H1 (cell line): ENCODE measurements at regions not wholly inside any gene's neighbourhood (a gene's known extent, or its start where the extent isn't known, plus 50 kb on each side); places are given as distances from the start of the nearest gene placed in this dataset.

Experiments used
- CTCF ChIA-PET: fragments of 300-600 bp; sonication (Branson Sonifier 250); formaldehyde crosslinking; loops from one replicate; lab custom pipeline; 2021; ENCODE audit not compliant: partially characterized antibody; lab: Charles Lee
- POLR2A ChIA-PET: fragments of 300-600 bp; sonication (Branson Sonifier 250); formaldehyde crosslinking; loops from one replicate; lab custom pipeline; 2021; ENCODE audit warnings: inconsistent platforms; ENCODE audit not compliant: partially characterized antibody; lab: Charles Lee
- DNase-seq, 2 experiments: peaks; one replicate each; pipeline versions ENCODE4 v3.0.0 to v3.0.0-alpha.2; 2010 to 2022; ENCODE audit warnings: low spot score in 2 of 2, low read depth in 1 of 2, mixed read lengths in 1 of 2
- FAIRE-seq: peaks from 2 replicates; lab custom pipeline; 2011; peaks lifted over from hg19 to GRCh38; lab: Jason Lieb, UNC
- H2AFZ ChIP-seq: 2 replicates; pipeline ENCODE4 v1.8.1; 2012; ENCODE audit warnings: low read length, inconsistent platforms
- H2AK5ac ChIP-seq: 2 replicates; pipeline ENCODE4 v1.6.1; 2013; ENCODE audit warnings: low read depth, low read length
- H2BK120ac ChIP-seq: replicated peaks from 2 replicates; pipeline ENCODE3; 2013; ENCODE audit warnings: low read depth, low read length, inconsistent platforms
- H2BK12ac ChIP-seq: 2 replicates; pipeline ENCODE4 v1.6.1; 2013; ENCODE audit warnings: low read depth, low read length
- H2BK15ac ChIP-seq: 2 replicates; pipeline ENCODE4 v1.6.1; 2013; ENCODE audit warnings: low read length
- H2BK20ac ChIP-seq: 2 replicates; pipeline ENCODE4 v1.6.1; 2013; ENCODE audit warnings: low read length
- H2BK5ac ChIP-seq: 2 replicates; pipeline ENCODE4 v1.6.1; 2013; ENCODE audit warnings: low read depth, low read length
- H3K14ac ChIP-seq: 2 replicates; pipeline ENCODE4 v1.6.1; 2013; ENCODE audit warnings: inconsistent platforms; ENCODE audit not compliant: insufficient read length
- H3K18ac ChIP-seq: 2 replicates; pipeline ENCODE4 v1.6.1; 2013; ENCODE audit warnings: low read length; ENCODE audit errors: extremely low read depth
- H3K23ac ChIP-seq: 2 replicates; pipeline ENCODE4 v1.6.1; 2013; ENCODE audit warnings: inconsistent platforms; ENCODE audit not compliant: insufficient read length
- H3K23me2 ChIP-seq: 2 replicates; pipeline ENCODE4 v1.6.1; 2013; ENCODE audit warnings: low read depth, low read length
- H3K27ac ChIP-seq: 2 replicates; pipeline ENCODE4 v1.6.1; 2011; ENCODE audit warnings: low read depth, low read length, inconsistent platforms
- H3K27me3 ChIP-seq, 4 experiments: replicated peaks in 1 of 4; 1 replicate in 1 of 4; 2 replicates in 3 of 4; pipeline versions ENCODE4 v1.6.1 to v1.8.1; 2011 to 2013; ENCODE audit warnings: low read length in 3 of 4, mild to moderate bottlenecking in 3 of 4, inconsistent platforms in 2 of 4, mixed read lengths in 2 of 4, moderate library complexity in 1 of 4; ENCODE audit not compliant: control insufficient read depth in 3 of 4, insufficient read depth in 3 of 4; ENCODE audit errors: extremely low read depth in 1 of 4
- H3K36me3 ChIP-seq, 4 experiments: 2 replicates each; pipeline versions ENCODE4 v1.6.1 to v1.8.1; 2011 to 2013; ENCODE audit warnings: mild to moderate bottlenecking in 4 of 4, low read length in 3 of 4, moderate library complexity in 2 of 4, control low read depth in 1 of 4, inconsistent platforms in 1 of 4; ENCODE audit not compliant: insufficient read depth in 4 of 4, control insufficient read depth in 2 of 4
- H3K4ac ChIP-seq: replicated peaks from 2 replicates; pipeline ENCODE3; 2013; ENCODE audit warnings: low read length, low read depth, mixed read lengths, inconsistent platforms; ENCODE audit not compliant: insufficient read length
- H3K4me1 ChIP-seq, 4 experiments: replicated peaks in 1 of 4; 1 replicate in 1 of 4; 2 replicates in 3 of 4; pipeline versions ENCODE4 v1.6.1 to v1.8.1; 2011 to 2013; ENCODE audit warnings: low read length in 3 of 4, inconsistent platforms in 2 of 4, mixed read lengths in 1 of 4; ENCODE audit not compliant: insufficient read depth in 4 of 4, control insufficient read depth in 3 of 4
- H3K4me2 ChIP-seq, 2 experiments: 2 replicates each; pipeline versions ENCODE4 v1.6.1 to v1.8.1; 2011 to 2013; ENCODE audit warnings: low read depth in 2 of 2, low read length in 2 of 2, control low read depth in 1 of 2, inconsistent platforms in 1 of 2, mild to moderate bottlenecking in 1 of 2; ENCODE audit not compliant: insufficient read depth in 1 of 2
- H3K4me3 ChIP-seq, 4 experiments: fragments of 200-600, 300-600 bp in 1 of 4; sonication (generic), shearing (Covaris generic), sonication (Bioruptor Twin) in 1 of 4; 2 replicates each; pipeline versions ENCODE4 v1.5.1 to v1.8.1; 2011 to 2016; ENCODE audit warnings: low read length in 4 of 4, low read depth in 3 of 4, control low read depth in 2 of 4, inconsistent platforms in 2 of 4, mild to moderate bottlenecking in 2 of 4, mixed read lengths in 1 of 4, moderate library complexity in 1 of 4; ENCODE audit not compliant: insufficient read depth in 2 of 4; ENCODE audit errors: extremely low read depth in 1 of 4
- H3K56ac ChIP-seq: replicated peaks from 2 replicates; pipeline ENCODE3; 2013; ENCODE audit warnings: low read depth, mild to moderate bottlenecking, mixed read lengths, low read length, inconsistent platforms; ENCODE audit not compliant: insufficient read length
- H3K79me1 ChIP-seq: 2 replicates; pipeline ENCODE4 v1.6.1; 2013; ENCODE audit warnings: low read depth, low read length, control low read depth
- H3K79me2 ChIP-seq, 2 experiments: 2 replicates each; pipeline versions ENCODE4 v1.6.1 to v1.8.1; 2012 to 2013; ENCODE audit warnings: low read length in 2 of 2, mild to moderate bottlenecking in 2 of 2, inconsistent platforms in 1 of 2; ENCODE audit not compliant: insufficient read depth in 2 of 2, control insufficient read depth in 1 of 2
- H3K9ac ChIP-seq, 4 experiments: replicated peaks in 1 of 4; 1 replicate in 1 of 4; 2 replicates in 3 of 4; pipeline versions ENCODE4 v1.6.1 to v1.8.1; 2011 to 2013; ENCODE audit warnings: low read depth in 3 of 4, low read length in 3 of 4, control low read depth in 2 of 4, mild to moderate bottlenecking in 2 of 4, moderate library complexity in 2 of 4, inconsistent platforms in 1 of 4; ENCODE audit errors: extremely low read depth in 1 of 4
- H3K9me3 ChIP-seq, 2 experiments: 2 replicates each; pipeline versions ENCODE4 v1.6.1 to v1.8.1; 2012 to 2013; ENCODE audit warnings: mild to moderate bottlenecking in 2 of 2, moderate library complexity in 2 of 2, control low read depth in 1 of 2, inconsistent platforms in 1 of 2, low read depth in 1 of 2, low read length in 1 of 2, mixed read lengths in 1 of 2; ENCODE audit not compliant: insufficient read depth in 2 of 2
- H4K20me1 ChIP-seq, 2 experiments: replicated peaks in 1 of 2; 2 replicates each; pipeline versions ENCODE3 to v1.8.1; 2011 to 2013; ENCODE audit warnings: inconsistent platforms in 2 of 2, low read length in 2 of 2, mild to moderate bottlenecking in 1 of 2; ENCODE audit not compliant: insufficient read depth in 2 of 2, control insufficient read depth in 1 of 2
- H4K5ac ChIP-seq: 2 replicates; pipeline ENCODE4 v1.6.1; 2013; ENCODE audit warnings: low read length, low read depth, mixed read lengths, inconsistent platforms; ENCODE audit not compliant: insufficient read length
- H4K8ac ChIP-seq: 2 replicates; pipeline ENCODE4 v1.8.0; 2013; ENCODE audit warnings: mild to moderate bottlenecking, moderate library complexity, low read length, inconsistent platforms; ENCODE audit not compliant: insufficient read depth; ENCODE audit errors: extremely low read depth
- H4K91ac ChIP-seq: replicated peaks from 2 replicates; pipeline ENCODE3; 2013; ENCODE audit warnings: low read length, mixed read lengths, inconsistent platforms; ENCODE audit not compliant: insufficient read length
- WGBS, 2 experiments: shearing (Covaris generic) in 1 of 2; methylation state at CpG; one replicate each; pipeline versions ENCODE4 v1.1.6 to v1.1.7; 2013 to 2015; ENCODE audit warnings: low lambda C conversion rate in 2 of 2, mixed read lengths in 2 of 2, inconsistent platforms in 1 of 2, low coverage in 1 of 2, missing lambda C conversion rate in 1 of 2; ENCODE audit not compliant: insufficient replicate concordance in 2 of 2, insufficient coverage in 1 of 2, insufficient read length in 1 of 2; ENCODE audit errors: extremely low coverage in 1 of 2, missing lambda C conversion rate in 1 of 2; 5-methylcytosine and 5-hydroxymethylcytosine counted together
- TF ChIP-seq, protein P1 (sequence below): IDR thresholded peaks from 2 replicates; pipeline ENCODE4 v1.6.1; 2011; ENCODE audit warnings: low read depth, mild to moderate bottlenecking, low read length; ENCODE audit not compliant: insufficient read depth

DNA sequence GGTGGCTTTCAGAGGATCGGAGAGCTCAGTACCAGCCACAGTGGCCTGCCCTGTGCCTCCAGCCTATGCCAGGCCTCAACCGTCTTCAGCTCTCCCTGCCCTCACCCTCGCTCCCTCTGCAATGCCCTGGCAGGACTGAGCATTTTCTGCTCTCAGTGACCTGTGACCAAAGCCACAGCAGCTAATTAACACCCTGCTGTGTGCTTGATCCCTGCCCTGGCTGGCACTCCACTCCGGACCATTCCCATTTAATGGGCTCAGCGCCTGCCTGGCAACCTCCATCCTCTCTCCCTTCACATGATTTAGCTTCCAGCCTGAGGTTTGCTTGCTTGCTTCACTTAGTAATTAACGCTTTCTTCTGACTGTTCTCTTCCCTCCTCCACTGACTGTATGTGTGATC lies 287.5 kb downstream of the LRFN2 start:
- Histone ChIP-seq H4K91ac (no peak overlapping the region), H3K9ac (no peak overlapping the region), H3K4me1 (no peaks in the 10 kb centered on the region; a peak in 2 of 7 replicates), H2BK20ac (peak overlapping the region; percentile 43; the same call in 1 of the 2 replicates), H3K56ac (no peak overlapping the region), H3K23ac (no peak overlapping the region), H2BK120ac (no peak overlapping the region), H4K5ac (no peak overlapping the region), H2AFZ (no peak overlapping the region), H3K36me3 (no peaks in the 10 kb centered on the region), H3K27me3 (no peaks in the 10 kb centered on the region), H4K8ac (no peak overlapping the region), H3K4me3 (no peak overlapping the region), H3K9me3 (0 out of 4 replicates have a peak, but pooled peaks cover 0 to 4% of the 10 kb centered on the region in 2 experiments), H3K27ac (no peak overlapping the region), H3K79me2 (no peaks in the 10 kb centered on the region), H2BK15ac (no peak overlapping the region; the same call in 1 of the 2 replicates), H2BK12ac (peak overlapping the region; percentile 23; the same call in 1 of the 2 replicates), H3K23me2 (no peaks in the 10 kb centered on the region), H2BK5ac (peak overlapping the region; percentile 78; the same call in 1 of the 2 replicates), H3K18ac (no peak overlapping the region), H3K4me2 (no peak overlapping the region), H4K20me1 (no peaks in the 10 kb centered on the region), H3K4ac (no peak overlapping the region), H3K79me1 (no peaks in the 10 kb centered on the region), H2AK5ac (peak overlapping the region; percentile 33; the same call in 1 of the 2 replicates)
- DNase-seq (no peak), FAIRE-seq (no peak)
- 84% methylated on average over 6 of the region's 6 CpGs; no CpG with 5 or more reads in 1 of the 2 experiments for WGBS, 2 experiments
- POLR2A ChIA-PET = interaction anchor here (1.6 kb wide), 1 partner anchor 8 kb away, joined by 3 read pairs; no protein-coding TSS in a partner anchor
- TF ChIP-seq, protein P1, sequence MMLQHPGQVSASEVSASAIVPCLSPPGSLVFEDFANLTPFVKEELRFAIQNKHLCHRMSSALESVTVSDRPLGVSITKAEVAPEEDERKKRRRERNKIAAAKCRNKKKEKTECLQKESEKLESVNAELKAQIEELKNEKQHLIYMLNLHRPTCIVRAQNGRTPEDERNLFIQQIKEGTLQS = no peak
- TF ChIP-seq, all 59 proteins: peak for 0
- no peak overlapping the region for H3K14ac ChIP-seq
- CTCF ChIA-PET = interaction anchor here (0.7 to 1.6 kb wide), 5 partner anchors 9 to 322 kb away, joined by 3 to 15 read pairs (median 3); no protein-coding TSS in a partner anchor
